Activated T-helper 1 cell treated with anti-CD3 and anti-CD28 coated beads, Interleukin-2, amount 50 U/mL, for 16 hours (primary cell): ENCODE measurements at regions not wholly inside any gene's neighbourhood (a gene's known extent, or its start where the extent isn't known, plus 50 kb on each side); places are given as distances from the start of the nearest gene placed in this dataset.

Experiments
- DNase-seq, 2 donors: peaks; one replicate each; pipeline ENCODE4 v3.0.0-alpha.2; 2020; ENCODE audit warnings: low read depth in 1 of 2, low spot score in 1 of 2

DNA sequence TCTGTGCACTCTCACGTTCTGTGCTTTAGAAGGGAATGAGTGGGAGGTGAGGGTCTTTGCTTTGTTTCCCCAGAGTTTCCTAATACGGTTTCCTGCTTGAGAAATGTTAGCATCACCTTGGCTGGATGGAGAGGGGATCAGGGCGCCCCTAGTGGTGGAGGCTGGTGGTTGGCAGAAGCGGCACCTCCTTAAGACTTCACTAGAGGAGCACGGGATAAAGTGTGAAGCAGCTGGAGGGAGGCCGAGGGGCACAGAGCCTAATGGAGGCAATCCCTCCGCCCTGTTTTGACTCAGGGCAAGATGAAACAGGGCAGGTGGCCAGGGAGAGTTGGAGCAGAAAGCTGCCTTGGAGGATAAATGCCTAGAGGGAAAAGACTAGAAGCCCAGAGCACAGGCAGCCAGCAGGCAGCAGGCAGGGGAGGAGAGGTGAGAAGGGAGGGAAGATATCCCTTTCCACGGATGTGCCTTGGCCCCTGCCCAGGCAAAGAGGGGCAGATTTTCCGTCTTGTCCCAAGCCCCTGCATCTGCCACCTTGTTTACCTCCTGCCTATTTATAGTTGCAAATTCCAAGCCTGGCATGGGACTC is 56.0 kb upstream of the BTRC start:
- DNase-seq: peak; percentile 58 to 67

DNA sequence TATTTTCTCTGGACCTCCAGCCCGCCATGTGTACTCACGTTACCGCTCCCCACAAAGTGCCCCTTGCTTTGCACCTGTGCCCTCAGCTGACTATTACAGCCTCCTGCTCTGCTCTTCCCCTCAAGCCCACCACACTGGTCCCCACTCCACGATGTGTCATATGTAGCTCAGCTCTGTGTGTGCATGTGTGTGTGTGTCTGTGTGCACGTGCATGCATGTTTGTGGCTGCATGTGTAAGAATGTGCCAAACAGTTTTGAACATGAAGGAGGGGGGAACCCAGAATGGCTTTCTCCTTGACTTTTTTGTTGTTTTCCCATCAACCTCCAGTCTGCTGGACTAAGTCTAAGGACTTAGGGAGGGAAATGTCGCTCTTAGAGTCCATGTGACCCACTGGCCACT is 54.8 kb upstream of the BTRC start:
- no peak for DNase-seq

DNA sequence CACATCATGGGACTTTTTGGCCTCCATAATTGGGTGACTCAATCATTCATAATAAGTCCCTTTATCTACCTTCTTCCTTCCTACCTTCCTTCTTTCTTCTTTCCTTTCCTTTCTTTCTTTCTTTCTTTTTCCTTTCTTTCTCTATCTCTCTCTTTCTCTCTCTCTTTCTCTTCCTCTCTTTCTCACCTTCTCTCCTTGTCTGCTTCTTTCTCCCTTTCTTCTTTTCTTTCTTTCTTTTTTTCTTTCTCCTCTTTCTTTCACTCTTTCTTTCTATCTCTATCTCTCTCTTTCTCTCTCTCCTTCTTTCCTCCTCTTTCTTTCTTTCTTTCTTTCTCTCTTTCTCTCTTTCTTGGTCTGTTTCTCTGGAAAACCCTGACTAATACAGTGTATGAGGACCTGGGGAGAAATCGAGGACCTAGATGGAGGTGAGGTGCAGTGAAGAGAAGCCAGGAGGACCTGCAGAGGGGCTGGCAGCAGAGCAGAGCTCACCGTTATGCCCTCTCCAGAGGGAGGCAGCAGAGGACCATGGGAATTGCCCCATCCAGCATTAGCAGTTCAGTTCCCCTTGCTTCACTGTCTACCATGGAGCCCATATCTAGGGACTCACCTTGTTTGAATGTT is 52.7 kb upstream of the BTRC start:
- DNase-seq: no peak

DNA sequence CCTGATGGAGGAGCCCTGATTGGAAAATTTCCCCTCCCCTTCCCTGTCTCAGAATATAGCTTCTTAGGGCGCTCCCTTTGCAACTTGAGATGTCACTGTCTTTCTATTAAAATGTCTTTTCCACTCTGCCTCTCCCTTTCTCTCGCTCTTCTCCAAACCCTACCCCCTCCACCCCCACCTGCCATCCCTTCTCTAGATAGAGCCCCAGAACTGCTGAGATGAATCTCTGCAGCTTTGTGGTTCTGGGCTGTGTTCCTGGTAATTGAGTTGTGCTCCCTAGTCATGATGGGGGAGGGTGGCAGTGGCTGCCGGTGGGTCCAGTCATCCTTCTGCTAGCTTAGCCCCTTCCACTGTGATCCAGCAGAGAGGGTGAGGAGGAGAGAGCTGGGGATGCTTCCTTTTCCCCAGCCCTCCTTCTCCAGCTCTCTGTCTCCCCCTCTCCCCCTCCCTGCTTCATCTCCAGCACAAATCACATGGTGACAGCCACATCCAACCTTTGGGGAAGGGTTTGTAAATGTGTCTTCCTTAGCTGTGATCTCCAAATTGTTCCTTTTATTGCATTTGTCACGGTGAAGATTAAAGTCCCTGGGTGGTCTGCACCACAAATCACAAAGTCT is 50.8 kb upstream of the BTRC start:
- DNase-seq: no peak
